C4-2B (cell line): ENCODE measurements at regions not wholly inside any gene's neighbourhood (a gene's known extent, or its start where the extent isn't known, plus 50 kb on each side); places are given as distances from the start of the nearest gene placed in this dataset.

ENCODE experiments used
- H3K27ac ChIP-seq: fragments of 450-650 bp; 2 replicates; pipeline ENCODE4 v1.5.1; 2017
- ZFX ChIP-seq: fragments of 450-650 bp; IDR thresholded peaks from 2 replicates; pipeline ENCODE4 v1.6.1; 2017
- TF ChIP-seq, protein P1 (sequence below): fragments of 450-650 bp; conservative IDR thresholded peaks from 2 replicates; pipeline ENCODE4 v1.5.1; 2017; ENCODE audit warnings: mild to moderate bottlenecking

DNA sequence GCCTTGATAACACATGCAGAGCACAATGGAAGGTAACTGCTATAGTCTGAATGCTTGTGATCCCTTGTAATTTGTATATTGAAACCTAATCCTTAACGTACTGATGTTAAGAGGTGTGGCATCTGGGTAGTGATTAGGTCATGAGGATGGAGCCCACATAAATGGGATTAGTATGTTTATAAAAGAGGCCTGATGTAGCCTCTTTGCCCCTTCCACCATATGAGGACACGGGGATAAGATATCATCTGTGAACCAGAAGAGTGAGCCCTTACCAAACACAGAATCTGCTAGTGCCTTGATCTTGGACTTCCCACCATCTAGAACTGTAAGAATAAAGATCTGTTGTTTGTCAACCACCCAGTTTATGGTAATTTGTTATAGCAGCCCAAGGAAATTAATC is 1074.2 kb upstream of the INTU start:
- TF ChIP-seq ZFX = no peak
- TF ChIP-seq, protein P1, sequence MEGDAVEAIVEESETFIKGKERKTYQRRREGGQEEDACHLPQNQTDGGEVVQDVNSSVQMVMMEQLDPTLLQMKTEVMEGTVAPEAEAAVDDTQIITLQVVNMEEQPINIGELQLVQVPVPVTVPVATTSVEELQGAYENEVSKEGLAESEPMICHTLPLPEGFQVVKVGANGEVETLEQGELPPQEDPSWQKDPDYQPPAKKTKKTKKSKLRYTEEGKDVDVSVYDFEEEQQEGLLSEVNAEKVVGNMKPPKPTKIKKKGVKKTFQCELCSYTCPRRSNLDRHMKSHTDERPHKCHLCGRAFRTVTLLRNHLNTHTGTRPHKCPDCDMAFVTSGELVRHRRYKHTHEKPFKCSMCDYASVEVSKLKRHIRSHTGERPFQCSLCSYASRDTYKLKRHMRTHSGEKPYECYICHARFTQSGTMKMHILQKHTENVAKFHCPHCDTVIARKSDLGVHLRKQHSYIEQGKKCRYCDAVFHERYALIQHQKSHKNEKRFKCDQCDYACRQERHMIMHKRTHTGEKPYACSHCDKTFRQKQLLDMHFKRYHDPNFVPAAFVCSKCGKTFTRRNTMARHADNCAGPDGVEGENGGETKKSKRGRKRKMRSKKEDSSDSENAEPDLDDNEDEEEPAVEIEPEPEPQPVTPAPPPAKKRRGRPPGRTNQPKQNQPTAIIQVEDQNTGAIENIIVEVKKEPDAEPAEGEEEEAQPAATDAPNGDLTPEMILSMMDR = no peak

DNA sequence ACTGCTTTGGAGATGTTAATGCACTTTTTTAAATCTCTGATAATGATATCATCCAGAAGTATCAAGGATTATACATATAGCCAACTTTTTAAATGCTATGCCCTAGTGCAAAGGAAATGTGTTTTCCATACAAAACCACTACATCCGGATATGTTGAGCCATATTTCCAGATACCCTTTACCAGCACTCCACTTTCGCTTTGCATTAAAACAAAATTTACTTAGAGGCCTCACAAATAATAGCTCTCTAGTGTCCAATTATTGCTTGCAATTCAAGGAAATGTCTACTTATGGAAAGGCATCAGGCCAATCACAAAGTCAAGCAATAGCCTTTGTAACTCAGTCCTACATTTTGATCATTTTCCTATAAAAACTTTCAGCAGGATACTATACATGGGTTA is 1072.8 kb upstream of the INTU start:
- TF ChIP-seq, protein P1 = no peak
- TF ChIP-seq ZFX = no peak
- no peak overlapping the region for H3K27ac ChIP-seq

More for the DNA sequence above, 1074.2 kb upstream of the INTU start:
- H3K27ac ChIP-seq = no peak overlapping the region

DNA sequence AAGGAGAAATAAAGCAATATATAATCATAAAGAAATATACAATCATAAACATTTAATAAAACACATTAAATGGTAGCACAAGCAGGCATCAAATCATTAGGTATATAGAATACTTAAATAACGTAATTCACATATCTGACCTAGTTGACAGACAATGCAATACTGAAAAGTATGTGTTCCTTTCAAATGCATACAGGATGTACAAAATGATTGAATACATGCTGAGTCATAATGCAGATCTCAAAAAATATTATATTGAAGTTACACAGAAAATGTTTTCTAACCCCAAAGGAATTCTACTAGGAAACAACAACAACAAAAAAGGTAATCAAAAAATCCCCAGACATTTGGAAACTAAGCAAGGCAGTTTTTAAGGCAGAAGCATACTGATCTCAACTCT is 1072.0 kb upstream of the INTU start:
- TF ChIP-seq, protein P1 = no peak
- no peak for TF ChIP-seq ZFX
- no peak overlapping the region for H3K27ac ChIP-seq

DNA sequence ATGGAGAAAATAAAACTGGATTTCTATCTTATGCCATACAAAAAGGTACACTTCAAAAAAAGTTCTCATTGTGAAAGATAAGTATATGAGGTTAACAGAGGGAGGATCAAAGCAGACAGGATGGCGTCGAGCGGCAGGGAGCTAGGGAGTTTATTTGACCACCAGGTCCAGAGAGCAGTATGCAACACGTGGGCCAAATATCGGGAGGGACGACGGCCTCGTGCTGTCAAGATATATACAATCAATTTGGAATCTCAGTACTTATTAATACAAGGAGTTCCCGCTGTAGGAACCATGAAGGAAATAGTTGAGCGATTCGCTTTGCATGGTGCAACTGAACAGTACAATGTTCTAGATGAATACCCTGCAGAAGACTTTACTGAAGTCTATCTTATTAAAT is 1069.4 kb upstream of the INTU start:
- no peak overlapping the region for H3K27ac ChIP-seq
- TF ChIP-seq, protein P1 = no peak
- no peak for TF ChIP-seq ZFX

DNA sequence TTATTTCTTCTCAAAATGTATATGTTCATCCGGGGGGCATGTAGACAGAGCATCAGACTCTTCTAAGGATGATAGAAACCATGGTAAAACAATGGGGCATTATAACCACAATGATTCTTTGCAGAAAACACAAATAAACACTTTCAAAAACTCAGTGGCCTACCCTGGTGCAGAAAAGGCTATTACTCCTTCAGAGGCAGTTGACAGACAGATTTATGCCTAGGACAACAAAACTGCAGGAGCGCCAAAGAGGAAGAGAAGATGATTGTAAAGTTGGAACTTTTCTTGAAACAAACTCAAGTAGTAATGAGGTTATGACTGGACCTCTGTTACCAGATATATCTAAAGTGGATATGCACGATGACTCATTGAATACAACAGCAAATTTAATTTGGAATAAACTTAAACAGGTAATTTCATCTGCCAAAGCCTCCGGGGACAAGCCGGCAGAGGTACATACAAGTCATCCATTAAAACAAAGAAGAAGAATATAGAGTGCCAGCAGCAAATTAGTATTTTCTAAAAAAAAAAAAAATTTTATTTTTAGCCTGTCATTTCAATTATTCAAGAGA is 1068.4 kb upstream of the INTU start:
- no peak overlapping the region for H3K27ac ChIP-seq
- no peak for TF ChIP-seq ZFX
- TF ChIP-seq, protein P1 = no peak

DNA sequence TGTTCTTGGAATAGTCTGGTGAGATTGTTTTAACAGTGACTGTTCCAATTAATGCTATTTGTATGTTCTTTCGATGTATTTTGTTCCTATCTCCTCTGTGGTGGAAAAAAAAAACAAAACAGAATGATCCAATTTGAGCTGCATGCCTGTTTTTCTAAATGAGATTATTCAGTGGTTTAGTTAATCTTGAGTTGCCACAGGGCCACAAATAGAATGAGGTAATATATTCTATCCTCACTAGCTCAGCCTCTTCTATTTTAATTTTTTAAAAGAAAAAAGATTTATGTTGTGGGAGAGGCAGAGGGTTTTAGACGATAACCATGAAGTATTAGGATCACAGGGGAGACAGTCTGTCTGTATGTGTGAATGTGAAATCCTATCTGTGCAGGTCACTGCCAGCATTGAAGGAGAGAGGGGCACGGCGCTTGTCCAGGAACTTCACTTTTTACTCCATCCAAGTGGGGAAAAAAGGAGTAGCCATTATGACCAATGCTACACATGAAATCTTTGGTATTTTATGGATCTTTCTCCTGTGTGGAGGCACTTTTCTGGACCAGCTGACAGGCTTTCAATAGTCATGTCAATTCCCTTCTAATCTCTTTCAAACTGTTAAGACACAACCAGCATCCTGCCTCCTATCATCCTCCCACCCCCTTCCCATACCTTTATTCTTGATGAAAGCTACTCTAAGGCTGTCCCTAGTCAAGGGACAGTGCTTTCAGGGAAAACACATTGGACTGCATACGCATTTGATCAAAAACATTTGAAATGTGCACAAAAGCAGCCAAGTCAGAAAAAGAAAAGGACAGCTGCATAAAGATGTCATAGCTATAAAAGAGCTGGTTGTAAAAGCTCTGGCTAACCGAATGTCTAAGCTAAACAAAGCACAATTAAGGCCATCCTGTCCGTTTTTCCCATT is 1063.8 kb upstream of the INTU start:
- no peak for TF ChIP-seq ZFX
- TF ChIP-seq, protein P1 = no peak
- H3K27ac ChIP-seq = no peak overlapping the region

DNA sequence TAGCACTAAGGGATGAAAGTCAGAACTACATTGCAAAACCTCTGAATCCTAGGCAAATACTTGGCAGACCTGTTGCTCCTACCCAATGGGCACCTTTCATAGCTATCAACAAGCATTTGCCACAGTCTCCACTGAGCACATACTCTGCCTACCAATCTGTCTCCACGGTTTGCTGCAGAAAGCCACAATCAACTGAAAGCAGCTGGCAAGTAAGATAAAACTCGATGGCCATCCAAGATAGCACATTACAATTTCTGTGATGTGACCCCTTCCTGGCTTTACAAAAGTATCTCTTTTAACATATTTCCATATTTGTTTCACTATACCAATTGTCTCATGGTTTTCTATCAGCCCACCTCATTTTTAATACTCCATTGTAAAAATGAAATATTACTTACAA is 1060.5 kb upstream of the INTU start:
- no peak for TF ChIP-seq ZFX
- TF ChIP-seq, protein P1 = no peak
- H3K27ac ChIP-seq = no peak overlapping the region
